Activated naive CD8-positive, alpha-beta T cell (primary cell): ENCODE measurements at regions not wholly inside any gene's neighbourhood (a gene's known extent, or its start where the extent isn't known, plus 50 kb on each side); places are given as distances from the start of the nearest gene placed in this dataset.
"Not testable (repeated sequence)": the region's sequence is repeated elsewhere in the genome, so short reads cannot be mapped to it uniquely, and the experiment has no call there.

ENCODE experiments used
- H3K27ac Mint-ChIP-seq: one replicate; pipeline ENCODE4 v1.8.0; 2021; ENCODE audit warnings: mixed read lengths
- H3K27me3 Mint-ChIP-seq: one replicate; pipeline ENCODE4 v1.8.0; 2021; ENCODE audit warnings: mixed read lengths
- H3K36me3 Mint-ChIP-seq: one replicate; pipeline ENCODE4 v1.8.0; 2021; ENCODE audit warnings: mixed read lengths
- H3K4me1 Mint-ChIP-seq: one replicate; pipeline ENCODE4 v1.8.0; 2021; ENCODE audit warnings: low read depth, mixed read lengths
- H3K4me3 Mint-ChIP-seq: one replicate; pipeline ENCODE4 v1.8.0; 2021; ENCODE audit warnings: mild to moderate bottlenecking, mixed read lengths
- H3K9me3 Mint-ChIP-seq: one replicate; pipeline ENCODE4 v1.8.0; 2021; ENCODE audit warnings: low read depth, mixed read lengths

DNA sequence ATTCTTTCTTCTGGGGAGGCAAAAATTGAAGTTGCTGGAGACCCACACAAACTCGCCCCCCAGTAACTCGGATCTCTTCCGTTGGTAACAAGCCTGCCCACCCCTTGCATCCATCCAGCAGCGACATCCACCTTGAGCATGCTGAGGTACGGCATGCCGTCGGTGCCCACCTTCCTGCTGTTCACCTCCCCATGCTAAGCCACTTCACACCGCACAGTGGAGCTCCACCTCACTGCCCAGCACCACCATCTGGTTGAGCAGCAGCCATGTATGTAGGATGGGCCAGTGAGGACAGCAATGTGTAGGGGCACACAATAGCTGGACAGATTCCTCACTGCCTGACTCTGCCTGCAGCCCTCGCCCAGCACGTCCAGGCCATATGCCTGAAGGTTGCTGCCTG, 138.1 kb upstream of the ZNF92 start:
- no peaks in the 10 kb centered on the region for H3K9me3 Mint-ChIP-seq
- H3K27me3 Mint-ChIP-seq = peaks cover 4% of the 10 kb centered on the region
- no peaks in the 10 kb centered on the region for H3K36me3 Mint-ChIP-seq
- H3K4me3 Mint-ChIP-seq = no peak overlapping the region
- H3K4me1 Mint-ChIP-seq = peaks cover 13% of the 10 kb centered on the region
- H3K27ac Mint-ChIP-seq = no peak overlapping the region

- no peak overlapping the region for H3K4me3 Mint-ChIP-seq
- H3K27me3 Mint-ChIP-seq = peaks cover 4% of the 10 kb centered on the region
- no peaks in the 10 kb centered on the region for H3K9me3 Mint-ChIP-seq
- no peak overlapping the region for H3K27ac Mint-ChIP-seq
- H3K4me1 Mint-ChIP-seq = peaks cover 12% of the 10 kb centered on the region
- H3K36me3 Mint-ChIP-seq = no peaks in the 10 kb centered on the region
Measured at GRCh38 chr7:65233409-65234034, 140.1 kb upstream of the ZNF92 start.

DNA sequence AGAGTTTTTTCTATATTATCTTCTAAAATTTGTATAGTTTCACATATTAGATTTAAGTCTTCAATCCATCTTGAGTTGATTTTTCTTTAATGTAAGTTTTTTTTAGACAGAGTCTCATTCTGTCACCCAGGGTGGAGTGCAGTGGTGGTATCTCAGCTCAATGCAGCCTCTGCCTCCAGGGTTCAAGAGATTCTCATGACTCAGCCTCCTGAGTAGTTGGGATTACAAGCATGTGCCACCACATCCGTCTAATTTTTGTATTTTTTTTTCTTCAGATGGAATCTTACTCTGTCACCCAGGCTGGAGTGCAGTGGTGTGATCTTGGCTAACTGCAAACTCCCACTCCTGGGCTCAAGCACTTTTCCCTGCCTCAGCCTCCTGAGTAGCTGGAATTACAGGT, 143.4 kb upstream of the ZNF92 start:
- Mint-ChIP-seq H3K4me3 (no peak overlapping the region), H3K27ac (no peak overlapping the region), H3K4me1 (peaks cover 12% of the 10 kb centered on the region)

GRCh38 chr7:65225422-65226006, 148.1 kb upstream of the ZNF92 start:
- H3K36me3 Mint-ChIP-seq = no peaks in the 10 kb centered on the region
- H3K4me3 Mint-ChIP-seq = no peak overlapping the region
- no peaks in the 10 kb centered on the region for H3K4me1 Mint-ChIP-seq
- H3K27ac Mint-ChIP-seq = no peak overlapping the region
- no peaks in the 10 kb centered on the region for H3K27me3 Mint-ChIP-seq
- H3K9me3 Mint-ChIP-seq = no peaks in the 10 kb centered on the region

More for the DNA sequence above, 143.4 kb upstream of the ZNF92 start:
- Mint-ChIP-seq H3K9me3 (no peaks in the 10 kb centered on the region), H3K27me3 (no peaks in the 10 kb centered on the region), H3K36me3 (no peaks in the 10 kb centered on the region)

DNA sequence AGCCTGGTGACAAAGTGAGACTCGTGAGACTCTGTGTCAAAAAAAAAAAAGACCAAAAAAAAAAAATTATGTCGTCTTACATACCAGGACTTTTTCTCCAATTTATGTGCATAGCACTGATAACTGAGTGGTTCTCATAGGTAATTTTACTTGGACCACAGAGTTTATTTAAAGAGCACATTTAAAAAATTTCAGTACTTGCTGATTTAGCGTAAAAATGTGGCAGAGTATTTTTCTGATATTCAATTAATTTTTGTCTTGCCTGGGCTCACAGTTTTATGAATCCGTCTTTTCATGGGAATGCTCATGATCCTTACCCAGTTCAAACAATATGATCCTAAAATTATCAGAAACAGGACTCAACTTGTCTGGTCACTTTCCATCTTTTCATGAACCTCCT, 151.0 kb upstream of the ZNF92 start:
- Mint-ChIP-seq H3K27ac (no peak overlapping the region), H3K4me1 (no peaks in the 10 kb centered on the region), H3K9me3 (no peaks in the 10 kb centered on the region), H3K4me3 (no peak overlapping the region), H3K36me3 (no peaks in the 10 kb centered on the region), H3K27me3 (no peaks in the 10 kb centered on the region)

DNA sequence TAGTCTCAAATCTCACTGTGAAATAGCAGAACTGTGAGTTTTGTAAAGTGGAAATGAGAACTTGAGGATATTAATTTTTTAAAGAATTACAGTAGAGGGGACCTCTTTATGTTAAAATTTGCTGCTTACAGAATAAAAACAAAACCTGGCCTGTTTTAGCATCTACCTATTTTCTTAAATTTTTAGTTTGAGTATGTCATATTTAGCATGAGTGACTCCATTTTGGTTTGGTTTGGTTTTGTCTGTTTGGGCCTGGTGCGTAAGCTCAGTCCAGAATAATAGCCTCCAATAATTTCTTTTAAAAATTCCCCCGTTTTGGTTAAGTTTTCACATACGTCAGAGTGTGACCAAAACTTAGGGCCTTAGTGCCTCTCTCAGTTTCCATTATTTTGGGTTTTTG, 152.0 kb upstream of the ZNF92 start:
- H3K9me3 Mint-ChIP-seq = no peaks in the 10 kb centered on the region
- no peak overlapping the region for H3K27ac Mint-ChIP-seq
- no peak overlapping the region for H3K4me3 Mint-ChIP-seq
- no peaks in the 10 kb centered on the region for H3K4me1 Mint-ChIP-seq
- no peaks in the 10 kb centered on the region for H3K27me3 Mint-ChIP-seq
- H3K36me3 Mint-ChIP-seq = no peaks in the 10 kb centered on the region

- no peaks in the 10 kb centered on the region for H3K36me3 Mint-ChIP-seq
- no peak overlapping the region for H3K4me3 Mint-ChIP-seq
- no peaks in the 10 kb centered on the region for H3K27me3 Mint-ChIP-seq
- no peaks in the 10 kb centered on the region for H3K4me1 Mint-ChIP-seq
- H3K9me3 Mint-ChIP-seq = no peaks in the 10 kb centered on the region
- no peak overlapping the region for H3K27ac Mint-ChIP-seq
Measured at GRCh38 chr7:65219623-65220022, 154.0 kb upstream of the ZNF92 start.

- Mint-ChIP-seq H3K4me3 (no peak overlapping the region), H3K27ac (no peak overlapping the region), H3K27me3 (no peaks in the 10 kb centered on the region)
Measured at GRCh38 chr7:65216469-65216868, 157.2 kb upstream of the ZNF92 start.

GRCh38 chr7:65213260-65213659, 160.4 kb upstream of the ZNF92 start:
- H3K27ac Mint-ChIP-seq, H3K36me3 Mint-ChIP-seq, H3K4me3 Mint-ChIP-seq, H3K9me3 Mint-ChIP-seq, H3K4me1 Mint-ChIP-seq, H3K27me3 Mint-ChIP-seq: not testable (repeated sequence)

More at GRCh38 chr7:65216469-65216868, 157.2 kb upstream of the ZNF92 start:
- H3K9me3 Mint-ChIP-seq = no peaks in the 10 kb centered on the region
- H3K4me1 Mint-ChIP-seq = no peaks in the 10 kb centered on the region
- no peaks in the 10 kb centered on the region for H3K36me3 Mint-ChIP-seq

- H3K27ac Mint-ChIP-seq, H3K9me3 Mint-ChIP-seq, H3K4me3 Mint-ChIP-seq, H3K36me3 Mint-ChIP-seq, H3K27me3 Mint-ChIP-seq, H3K4me1 Mint-ChIP-seq: not testable (repeated sequence)
Measured at GRCh38 chr7:65199221-65199620, 174.4 kb upstream of the ZNF92 start.

DNA sequence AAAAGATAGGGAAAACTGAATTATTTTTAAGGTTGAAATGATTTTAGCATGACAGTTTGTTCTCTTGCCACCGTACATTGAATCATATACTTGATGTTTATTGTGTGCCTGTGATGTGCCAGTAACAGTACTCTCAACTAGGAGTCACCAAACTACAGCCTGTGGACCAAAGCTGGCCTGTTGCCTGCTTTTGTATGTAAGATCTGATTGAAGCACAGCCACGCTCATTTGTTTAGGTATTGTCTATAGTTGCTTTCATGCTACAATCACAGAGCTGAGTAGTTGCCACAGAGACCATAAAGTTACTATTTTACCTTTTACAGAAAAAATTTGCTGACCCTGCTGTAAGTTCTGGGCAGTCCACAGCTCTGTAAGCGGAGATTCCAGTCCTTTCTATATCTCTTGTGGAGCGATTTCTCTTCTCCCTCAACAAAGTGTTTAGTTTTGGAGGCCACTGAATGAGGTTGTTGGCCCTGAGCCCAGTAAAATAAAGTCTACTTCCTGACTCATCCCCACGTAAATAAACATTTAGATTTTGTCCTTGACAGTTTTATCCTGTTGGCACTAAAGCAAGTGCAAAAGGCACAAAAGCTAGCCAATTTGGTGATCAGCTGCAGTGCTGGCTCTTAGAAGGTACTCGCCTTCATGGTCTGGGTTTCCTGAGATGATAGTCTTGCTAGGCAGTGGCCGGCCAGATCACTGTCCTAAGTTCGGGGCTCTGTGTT, 180.2 kb upstream of the ZNF92 start:
- H3K4me3 Mint-ChIP-seq, H3K4me1 Mint-ChIP-seq, H3K9me3 Mint-ChIP-seq, H3K36me3 Mint-ChIP-seq, H3K27ac Mint-ChIP-seq, H3K27me3 Mint-ChIP-seq: not testable (repeated sequence)

- H3K4me1 Mint-ChIP-seq, H3K27me3 Mint-ChIP-seq, H3K4me3 Mint-ChIP-seq, H3K27ac Mint-ChIP-seq, H3K36me3 Mint-ChIP-seq, H3K9me3 Mint-ChIP-seq: not testable (repeated sequence)
Measured at GRCh38 chr7:65177041-65177440, 170.6 kb upstream of the ERV3-1 start.

DNA sequence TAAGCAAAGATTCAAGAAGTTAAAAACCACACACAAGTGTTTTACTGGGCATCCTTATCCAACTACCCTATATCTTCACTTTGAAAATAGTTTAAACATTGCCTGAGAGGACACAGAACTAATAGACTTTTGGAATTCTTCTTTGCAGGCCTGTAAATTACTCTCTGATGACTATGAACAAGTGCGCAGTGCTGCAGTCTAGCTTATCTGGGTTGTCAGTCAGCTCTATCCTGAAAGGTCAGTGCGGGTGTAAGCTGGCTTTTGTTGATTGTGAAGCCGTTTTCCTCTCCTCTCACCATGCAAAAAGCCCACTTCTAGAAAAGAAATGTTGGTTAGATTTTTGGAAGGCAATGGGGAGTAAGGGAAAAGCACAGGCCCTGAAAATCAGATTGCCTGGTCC, 143.6 kb upstream of the ERV3-1 start:
- not testable (repeated sequence) for H3K36me3 Mint-ChIP-seq, H3K4me3 Mint-ChIP-seq, H3K27ac Mint-ChIP-seq, H3K27me3 Mint-ChIP-seq, H3K4me1 Mint-ChIP-seq, H3K9me3 Mint-ChIP-seq

- H3K27me3 Mint-ChIP-seq, H3K4me1 Mint-ChIP-seq, H3K9me3 Mint-ChIP-seq, H3K4me3 Mint-ChIP-seq, H3K36me3 Mint-ChIP-seq, H3K27ac Mint-ChIP-seq: not testable (repeated sequence)
Measured at GRCh38 chr7:65146118-65146914, 139.8 kb upstream of the ERV3-1 start.

DNA sequence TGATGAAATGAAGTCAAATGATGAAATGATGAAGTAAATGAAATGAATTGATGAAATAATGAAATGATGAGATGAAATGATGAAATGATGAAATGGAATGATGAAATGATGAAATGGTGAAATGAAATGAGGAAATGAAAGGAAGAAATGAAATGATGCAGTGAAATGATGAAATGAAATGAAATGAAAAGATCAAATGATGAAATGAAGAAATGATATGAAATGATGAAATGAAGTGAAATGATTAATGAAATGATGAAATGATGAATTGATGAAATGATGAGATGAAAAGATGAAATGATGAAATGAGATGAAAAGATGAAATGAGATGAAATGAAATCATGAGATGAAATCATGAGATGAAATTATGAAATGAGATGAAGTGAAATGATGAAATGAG, 139.2 kb upstream of the ERV3-1 start:
- not testable (repeated sequence) for H3K4me3 Mint-ChIP-seq, H3K27me3 Mint-ChIP-seq, H3K9me3 Mint-ChIP-seq, H3K27ac Mint-ChIP-seq, H3K4me1 Mint-ChIP-seq, H3K36me3 Mint-ChIP-seq
